IMR-90 (cell line): ENCODE measurements at regions not wholly inside any gene's neighbourhood (a gene's known extent, or its start where the extent isn't known, plus 50 kb on each side); places are given as distances from the start of the nearest gene placed in this dataset.

Experiments
- ATAC-seq: fragments of 200-7000 bp; cut with Tn5 transposase; 2 replicates; pipeline ENCODE4 v1.9.1; 2020; ENCODE audit warnings: low read depth, mild to moderate bottlenecking, moderate library complexity
- BruUV-seq: library from RNA; stranded (reverse); fragments of 400-500 nt; replicated peaks from 2 replicates; lab custom pipeline; 2021; lab: Mats Ljungman, UMichigan
- CTCF ChIA-PET: fragments of 300-600 bp; formaldehyde crosslinking; extraction: SDS; loops from one replicate; lab custom pipeline; 2021; ENCODE audit warnings: antibody characterized with exemption; lab: Yijun Ruan, JAX
- POLR2A ChIA-PET: fragments of 300-600 bp; sonication (Branson Sonifier 250); formaldehyde crosslinking; loops from one replicate; lab custom pipeline; 2022; ENCODE audit warnings: antibody characterized with exemption; ENCODE audit not compliant: unreplicated experiment; lab: Charles Lee
- DNase-seq: peaks from one replicate; pipeline ENCODE4 v3.0.0; 2013
- H2AFZ ChIP-seq: replicated peaks from 2 replicates; pipeline ENCODE3; 2013; ENCODE audit warnings: low read length, mild to moderate bottlenecking; ENCODE audit not compliant: poor library complexity
- H2AK5ac ChIP-seq: 2 replicates; pipeline ENCODE4 v1.6.1; 2013; ENCODE audit warnings: low read depth, low read length, inconsistent platforms
- H2AK9ac ChIP-seq: replicated peaks from 2 replicates; pipeline ENCODE3; 2013; ENCODE audit warnings: mild to moderate bottlenecking, low read depth, low read length, moderate library complexity; ENCODE audit not compliant: poor library complexity
- H2BK120ac ChIP-seq: 2 replicates; pipeline ENCODE4 v1.6.1; 2013; ENCODE audit warnings: low read depth, low read length, inconsistent platforms
- H2BK15ac ChIP-seq: 3 replicates; pipeline ENCODE4 v1.6.1; 2013; ENCODE audit warnings: low read depth, low read length, inconsistent platforms
- H2BK20ac ChIP-seq: 2 replicates; pipeline ENCODE4 v1.6.1; 2013; ENCODE audit warnings: low read depth, mild to moderate bottlenecking, inconsistent platforms, low read length, moderate library complexity
- H2BK5ac ChIP-seq: 2 replicates; pipeline ENCODE4 v1.6.1; 2013; ENCODE audit warnings: mild to moderate bottlenecking, low read depth, low read length, inconsistent platforms; ENCODE audit not compliant: poor library complexity, severe bottlenecking
- H3K14ac ChIP-seq: replicated peaks from 2 replicates; pipeline ENCODE4 v1.6.1; 2013; ENCODE audit warnings: low read depth, low read length, inconsistent platforms
- H3K18ac ChIP-seq: 2 replicates; pipeline ENCODE4 v1.6.1; 2013; ENCODE audit warnings: low read depth, low read length, control low read depth
- H3K23ac ChIP-seq: 2 replicates; pipeline ENCODE4 v1.6.1; 2013; ENCODE audit warnings: low read depth, low read length, inconsistent platforms
- H3K27ac ChIP-seq: 2 replicates; pipeline ENCODE4 v1.5.1; 2013; ENCODE audit warnings: mild to moderate bottlenecking, control low read depth, low read length; ENCODE audit not compliant: insufficient read depth
- H3K27me3 ChIP-seq: 2 replicates; pipeline ENCODE4 v1.6.1; 2013; ENCODE audit warnings: low read length; ENCODE audit not compliant: control insufficient read depth, insufficient read depth
- H3K36me3 ChIP-seq: 2 replicates; pipeline ENCODE4 v1.6.1; 2013; ENCODE audit warnings: low read length, mixed read lengths; ENCODE audit not compliant: control insufficient read depth, insufficient read depth
- H3K4ac ChIP-seq: 2 replicates; pipeline ENCODE4 v1.6.1; 2013; ENCODE audit warnings: low read depth, low read length, inconsistent platforms
- H3K4me1 ChIP-seq: 2 replicates; pipeline ENCODE4 v1.6.1; 2013; ENCODE audit warnings: low read length, mixed read lengths; ENCODE audit not compliant: control insufficient read depth, insufficient read depth
- H3K4me2 ChIP-seq: 2 replicates; pipeline ENCODE4 v1.6.1; 2013; ENCODE audit warnings: low read depth, mild to moderate bottlenecking, control low read depth, low read length, moderate library complexity
- H3K4me3 ChIP-seq: 2 replicates; pipeline ENCODE4 v1.5.1; 2013; ENCODE audit warnings: low read depth, mild to moderate bottlenecking, control low read depth, low read length, moderate library complexity; ENCODE audit not compliant: insufficient read depth
- H3K56ac ChIP-seq: 2 replicates; pipeline ENCODE4 v1.6.1; 2013; ENCODE audit warnings: low read length, inconsistent platforms; ENCODE audit not compliant: insufficient read depth; ENCODE audit errors: extremely low read depth
- H3K79me1 ChIP-seq, 2 experiments: 2 replicates each; pipeline ENCODE4 v1.6.1; 2013; ENCODE audit warnings: low read length in 2 of 2, inconsistent platforms in 1 of 2, low read depth in 1 of 2
- H3K9ac ChIP-seq: 2 replicates; pipeline ENCODE4 v1.6.1; 2013; ENCODE audit warnings: low read depth, low read length, control low read depth
- H3K9me1 ChIP-seq: 2 replicates; pipeline ENCODE4 v1.6.1; 2013; ENCODE audit warnings: low read length, inconsistent platforms; ENCODE audit not compliant: insufficient read depth
- H3K9me3 ChIP-seq: 2 replicates; pipeline ENCODE4 v1.6.1; 2013; ENCODE audit warnings: low read length; ENCODE audit not compliant: control insufficient read depth, insufficient read depth
- H4K20me1 ChIP-seq: 2 replicates; pipeline ENCODE4 v1.6.1; 2013; ENCODE audit warnings: low read length, inconsistent platforms; ENCODE audit not compliant: insufficient read depth
- H4K5ac ChIP-seq: 2 replicates; pipeline ENCODE4 v1.6.1; 2013; ENCODE audit warnings: mild to moderate bottlenecking, low read depth, low read length, control low read depth
- H4K8ac ChIP-seq, 2 experiments: 2 replicates each; pipeline ENCODE4 v1.6.1; 2013; ENCODE audit warnings: low read depth in 2 of 2, low read length in 2 of 2, control low read depth in 1 of 2, inconsistent platforms in 1 of 2
- H4K91ac ChIP-seq: 2 replicates; pipeline ENCODE4 v1.6.1; 2013; ENCODE audit warnings: low read depth, low read length, inconsistent platforms; ENCODE audit not compliant: insufficient read depth
- FOS ChIP-seq: fragments of 150-350 bp; IDR thresholded peaks from 2 replicates; pipeline ENCODE4 v1.6.1; 2016; ENCODE audit warnings: low read depth, low read length
- RFX5 ChIP-seq: IDR thresholded peaks from 2 replicates; pipeline ENCODE4 v1.8.0; 2012; ENCODE audit warnings: low read depth, mild to moderate bottlenecking, low read length, moderate library complexity
- WGBS, 2 experiments: methylation state at CpG; one replicate each; pipeline versions ENCODE4 v1.1.5 to v1.1.7; 2013; ENCODE audit warnings: missing lambda C conversion rate in 2 of 2; ENCODE audit not compliant: insufficient read length in 1 of 2; ENCODE audit errors: extremely low coverage in 2 of 2; 5-methylcytosine and 5-hydroxymethylcytosine counted together
- dilution Hi-C: fragments of 300-500 bp; cut with HindIII; formaldehyde crosslinking; loops from one replicate; pipeline ENCODE4 v1.14.3; 2018; ENCODE audit warnings: low sequenced_read_pairs; ENCODE audit not compliant: unreplicated experiment
- in situ Hi-C: fragments of 300-500 bp; cut with MboI; formaldehyde crosslinking; loops from 3 replicates; pipeline ENCODE4 v1.14.3; 2019; ENCODE audit warnings: low sequenced_read_pairs, inconsistent platforms, mixed read lengths
- intact Hi-C: fragments of 100-400 bp; cut with micrococcal nuclease; formaldehyde crosslinking; loops from 2 replicates; pipeline ENCODE4 v1.10.0; 2022
- TF ChIP-seq, protein P1 (sequence below): fragments of 150-350 bp; IDR thresholded peaks from 2 replicates; pipeline ENCODE4 v1.6.1; 2017; ENCODE audit warnings: mild to moderate bottlenecking, antibody characterized with exemption, low read length, low read depth
- TF ChIP-seq, protein P2 (sequence below): fragments of 150-350 bp; IDR thresholded peaks from 2 replicates; pipeline ENCODE4 v1.6.1; 2016; ENCODE audit warnings: low read depth, mild to moderate bottlenecking, low read length, moderate library complexity, borderline replicate concordance

DNA sequence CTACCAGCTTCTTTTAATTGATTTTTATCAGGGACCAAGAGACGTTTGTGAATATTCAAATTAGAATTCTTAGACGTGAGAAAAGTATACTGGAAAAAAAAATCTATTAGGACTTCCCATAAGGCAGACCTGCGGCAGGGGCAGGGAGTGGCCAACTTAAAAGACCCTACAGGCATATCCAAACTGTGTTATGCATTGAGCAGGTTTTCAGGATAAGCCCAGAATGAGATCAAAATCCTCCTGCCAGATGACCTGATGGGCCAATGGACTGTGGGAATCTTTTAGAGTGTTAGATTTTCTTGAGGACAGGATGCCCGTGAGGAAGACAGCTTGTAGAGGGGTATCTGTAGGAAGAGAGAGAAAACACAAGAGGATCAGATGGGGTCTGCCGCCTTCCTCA is 391.5 kb downstream of the CD83 start:
- no peak overlapping the region for H4K5ac ChIP-seq
- H2AK9ac ChIP-seq, result no peak overlapping the region
- no peak overlapping the region for H2BK120ac ChIP-seq
- H3K27me3 ChIP-seq, result no peaks in the 10 kb centered on the region; the same call in 1 of the 2 replicates
- no peak overlapping the region for H2AK5ac ChIP-seq
- H3K9me1 ChIP-seq, result no peaks in the 10 kb centered on the region; the same call in 1 of the 2 replicates
- H3K18ac ChIP-seq, result no peak overlapping the region
- in situ Hi-C loops (no loop called here), intact Hi-C loops (no loop called here), dilution Hi-C loops (no loop called here)
- BruUV-seq, result no TSS peak
- TF ChIP-seq RFX5 (no peak), FOS (no peak)
- TF ChIP-seq, protein P1, sequence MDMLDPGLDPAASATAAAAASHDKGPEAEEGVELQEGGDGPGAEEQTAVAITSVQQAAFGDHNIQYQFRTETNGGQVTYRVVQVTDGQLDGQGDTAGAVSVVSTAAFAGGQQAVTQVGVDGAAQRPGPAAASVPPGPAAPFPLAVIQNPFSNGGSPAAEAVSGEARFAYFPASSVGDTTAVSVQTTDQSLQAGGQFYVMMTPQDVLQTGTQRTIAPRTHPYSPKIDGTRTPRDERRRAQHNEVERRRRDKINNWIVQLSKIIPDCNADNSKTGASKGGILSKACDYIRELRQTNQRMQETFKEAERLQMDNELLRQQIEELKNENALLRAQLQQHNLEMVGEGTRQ, result no peak
- TF ChIP-seq, protein P2, sequence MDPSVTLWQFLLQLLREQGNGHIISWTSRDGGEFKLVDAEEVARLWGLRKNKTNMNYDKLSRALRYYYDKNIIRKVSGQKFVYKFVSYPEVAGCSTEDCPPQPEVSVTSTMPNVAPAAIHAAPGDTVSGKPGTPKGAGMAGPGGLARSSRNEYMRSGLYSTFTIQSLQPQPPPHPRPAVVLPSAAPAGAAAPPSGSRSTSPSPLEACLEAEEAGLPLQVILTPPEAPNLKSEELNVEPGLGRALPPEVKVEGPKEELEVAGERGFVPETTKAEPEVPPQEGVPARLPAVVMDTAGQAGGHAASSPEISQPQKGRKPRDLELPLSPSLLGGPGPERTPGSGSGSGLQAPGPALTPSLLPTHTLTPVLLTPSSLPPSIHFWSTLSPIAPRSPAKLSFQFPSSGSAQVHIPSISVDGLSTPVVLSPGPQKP, result no peak
- no peak overlapping the region for H3K4ac ChIP-seq
- H3K4me1 ChIP-seq, result no peaks in the 10 kb centered on the region
- DNase-seq (no peak), ATAC-seq (no peak)
- ChIA-PET POLR2A (no interaction called here), CTCF (no interaction called here)
- no peak overlapping the region for H3K14ac ChIP-seq
- no peak overlapping the region for H2BK15ac ChIP-seq
- no peak overlapping the region for H2BK5ac ChIP-seq
- H3K9me3 ChIP-seq, result no peaks in the 10 kb centered on the region
- no peaks in the 10 kb centered on the region for H3K36me3 ChIP-seq
- no peak overlapping the region for H3K9ac ChIP-seq
- no peak overlapping the region for H2AFZ ChIP-seq
- no peak overlapping the region for H3K56ac ChIP-seq
- H3K27ac ChIP-seq, result no peak overlapping the region
- H3K4me3 ChIP-seq, result no peak overlapping the region
- 83% methylated on average over 1 of the region's 5 CpGs; no CpG with 5 or more reads in 1 of the 2 experiments for WGBS, 2 experiments
- H3K4me2 ChIP-seq, result no peak overlapping the region
- H4K91ac ChIP-seq, result no peak overlapping the region
- H2BK20ac ChIP-seq, result no peak overlapping the region
- no peak overlapping the region for H3K23ac ChIP-seq
- H4K8ac ChIP-seq, result no peak overlapping the region
- no peaks in the 10 kb centered on the region for H4K20me1 ChIP-seq
- no peaks in the 10 kb centered on the region for H3K79me1 ChIP-seq
